Cerebellar cortex (tissue), 1 donor: ENCODE measurements at regions not wholly inside any gene's neighbourhood (a gene's known extent, or its start where the extent isn't known, plus 50 kb on each side); places are given as distances from the start of the nearest gene placed in this dataset.
"Not testable (repeated sequence)": the region's sequence is repeated elsewhere in the genome, so short reads cannot be mapped to it uniquely, and the experiment has no call there.

Source experiments
- DNase-seq: peaks from one replicate; pipeline ENCODE4 v3.0.0-alpha.2; 2015; ENCODE audit warnings: low spot score

DNA sequence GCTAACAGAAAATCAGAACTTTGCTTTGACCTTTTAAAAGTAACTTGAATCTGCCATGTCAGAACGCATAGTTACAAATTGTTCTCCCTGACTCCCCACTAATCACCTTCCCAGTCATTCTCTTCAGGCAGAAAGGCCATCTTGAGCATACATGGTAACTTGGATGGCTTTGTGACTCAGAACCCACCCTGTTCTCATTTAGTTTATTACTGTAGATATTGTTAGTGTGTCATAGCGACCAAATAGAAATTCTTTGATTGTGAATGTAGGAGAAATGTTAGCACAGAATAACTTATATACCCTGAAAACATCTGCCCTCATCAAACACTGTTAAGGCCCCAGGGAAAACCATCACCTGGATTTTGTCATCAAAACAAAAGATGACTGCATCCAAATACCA lies 382.0 kb downstream of the MAGEB5 start:
- no peak for DNase-seq

DNA sequence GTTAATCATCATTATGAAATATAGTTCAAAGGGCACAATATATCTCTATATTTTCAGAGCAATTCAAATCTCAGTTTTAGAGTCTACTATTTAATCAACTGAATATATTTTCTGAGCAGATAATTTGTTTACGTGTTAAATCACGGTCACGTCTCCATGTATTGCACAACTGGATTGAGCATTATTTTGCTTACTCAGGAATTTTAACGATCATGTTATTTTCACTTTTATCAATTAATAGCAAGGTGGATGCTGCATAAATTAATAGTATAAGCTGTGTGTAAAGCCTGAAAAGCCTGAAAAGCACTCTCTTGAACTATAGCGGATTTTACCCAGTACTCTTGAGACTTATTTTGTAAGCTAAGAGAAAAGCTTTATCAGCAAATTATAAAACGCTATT lies 374.9 kb downstream of the MAGEB5 start:
- DNase-seq, result no peak

DNA sequence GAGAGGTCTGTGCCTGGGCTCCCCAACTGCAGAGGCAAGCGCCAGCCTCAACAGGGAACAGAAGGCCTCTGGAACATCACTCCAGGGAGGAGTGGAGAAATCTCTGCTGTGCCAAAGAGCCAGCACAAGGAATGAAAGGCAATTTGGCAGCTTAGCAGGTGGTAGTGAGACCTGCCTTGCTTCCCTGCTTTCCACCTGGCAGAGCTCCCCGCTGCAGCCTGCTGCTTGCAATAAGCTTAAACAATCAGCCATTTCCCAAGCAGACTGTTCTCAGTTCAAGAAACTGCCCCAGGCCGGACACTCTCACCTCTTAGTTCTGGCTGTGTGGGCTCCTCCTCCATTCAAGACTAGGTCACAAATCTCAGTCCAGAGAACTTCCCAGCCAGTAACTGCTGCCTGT lies 370.6 kb downstream of the MAGEB5 start:
- DNase-seq, result peak; percentile 63

DNA sequence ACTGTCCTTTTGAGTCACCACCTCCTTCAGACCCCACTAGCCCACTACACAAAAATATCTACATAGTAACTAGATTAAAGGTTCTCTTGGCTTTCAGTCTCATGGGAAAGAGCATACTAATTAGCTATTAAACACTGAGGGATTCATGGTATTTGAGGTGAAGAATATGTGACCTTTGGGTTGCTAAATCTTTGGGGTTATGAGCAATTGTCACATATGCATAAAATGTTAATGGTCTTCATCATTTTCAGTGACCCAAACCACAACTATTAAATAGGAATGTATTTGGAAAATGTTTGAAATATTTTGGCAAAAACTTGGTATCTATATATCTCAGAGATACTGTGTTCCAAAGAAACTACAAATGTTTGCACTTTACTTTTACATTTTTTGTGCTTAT lies 365.1 kb downstream of the MAGEB5 start:
- DNase-seq, result no peak

DNA sequence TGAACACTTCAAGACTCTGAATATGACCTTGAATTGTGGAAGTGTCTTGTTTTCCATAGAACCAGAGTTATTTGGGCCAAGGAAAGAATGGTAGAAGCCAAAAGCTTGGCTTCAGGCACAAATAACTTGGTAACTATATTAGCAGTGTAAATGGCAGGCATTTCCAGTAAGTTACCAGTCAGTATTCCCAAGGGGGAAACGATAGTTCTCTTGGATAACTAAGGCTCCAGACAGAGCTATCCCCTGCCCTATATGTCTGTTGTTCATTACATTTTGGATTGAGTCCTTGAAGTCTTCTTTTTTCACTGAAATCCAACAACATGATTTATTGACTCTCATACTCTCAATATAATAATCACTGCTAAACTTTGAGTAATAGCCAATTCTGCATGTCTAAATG lies 364.1 kb downstream of the MAGEB5 start:
- no peak for DNase-seq

DNA sequence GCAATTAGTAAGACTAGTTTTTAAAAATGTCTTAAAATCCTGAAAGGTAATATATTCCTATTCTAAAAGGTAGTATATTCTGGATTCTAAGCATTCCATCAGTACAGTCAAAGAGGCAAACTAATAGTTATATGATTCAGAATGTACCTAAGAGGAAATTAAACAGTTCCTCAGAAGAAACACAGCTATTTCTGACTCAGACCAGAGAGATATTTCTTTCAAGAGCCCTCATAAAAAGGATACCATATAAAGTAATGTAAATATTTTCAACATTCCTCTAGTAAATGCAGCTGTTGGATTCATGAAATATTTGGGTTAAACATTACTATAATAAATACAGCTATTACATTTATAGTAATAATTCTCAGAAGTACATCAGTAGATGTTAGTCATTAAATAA lies 358.3 kb downstream of the MAGEB5 start:
- no peak for DNase-seq

DNA sequence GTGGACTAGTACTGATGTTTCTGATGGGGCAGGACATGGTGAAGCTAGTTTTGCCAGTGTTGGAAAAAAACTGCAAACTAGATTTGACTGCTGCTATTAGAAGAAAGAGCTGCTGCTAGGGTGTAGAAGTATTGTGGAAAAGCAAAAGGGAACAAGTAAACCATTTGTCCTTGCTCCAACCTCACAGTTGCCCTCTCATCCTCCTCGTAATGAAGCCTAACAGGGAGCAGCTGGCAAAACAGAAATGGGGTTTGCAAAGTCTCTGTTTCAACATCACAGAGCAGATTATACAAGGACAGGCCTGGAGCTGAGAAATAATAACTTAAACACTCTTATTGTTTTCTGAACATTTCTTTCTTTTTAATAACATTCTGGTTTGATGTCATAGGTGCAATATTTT lies 346.2 kb downstream of the MAGEB5 start:
- no peak for DNase-seq

DNA sequence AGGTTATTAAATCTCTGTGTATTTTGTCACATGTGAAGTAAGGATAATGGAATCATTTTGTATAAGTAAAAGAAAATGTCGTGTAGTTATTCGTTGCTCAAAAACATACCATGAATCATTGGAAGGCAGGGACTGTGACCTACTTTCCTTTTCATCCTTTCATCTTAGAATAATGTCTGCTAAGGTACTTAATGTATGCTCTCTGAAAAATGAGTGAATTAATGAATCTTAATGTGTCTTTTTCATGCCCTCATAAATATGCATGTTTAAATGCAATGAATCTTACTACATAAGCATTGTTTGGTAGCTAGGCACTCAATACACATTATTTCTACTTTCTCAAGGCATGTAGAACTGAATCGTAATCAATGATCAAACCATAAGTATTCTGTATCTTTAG lies 343.9 kb downstream of the MAGEB5 start:
- no peak for DNase-seq

DNA sequence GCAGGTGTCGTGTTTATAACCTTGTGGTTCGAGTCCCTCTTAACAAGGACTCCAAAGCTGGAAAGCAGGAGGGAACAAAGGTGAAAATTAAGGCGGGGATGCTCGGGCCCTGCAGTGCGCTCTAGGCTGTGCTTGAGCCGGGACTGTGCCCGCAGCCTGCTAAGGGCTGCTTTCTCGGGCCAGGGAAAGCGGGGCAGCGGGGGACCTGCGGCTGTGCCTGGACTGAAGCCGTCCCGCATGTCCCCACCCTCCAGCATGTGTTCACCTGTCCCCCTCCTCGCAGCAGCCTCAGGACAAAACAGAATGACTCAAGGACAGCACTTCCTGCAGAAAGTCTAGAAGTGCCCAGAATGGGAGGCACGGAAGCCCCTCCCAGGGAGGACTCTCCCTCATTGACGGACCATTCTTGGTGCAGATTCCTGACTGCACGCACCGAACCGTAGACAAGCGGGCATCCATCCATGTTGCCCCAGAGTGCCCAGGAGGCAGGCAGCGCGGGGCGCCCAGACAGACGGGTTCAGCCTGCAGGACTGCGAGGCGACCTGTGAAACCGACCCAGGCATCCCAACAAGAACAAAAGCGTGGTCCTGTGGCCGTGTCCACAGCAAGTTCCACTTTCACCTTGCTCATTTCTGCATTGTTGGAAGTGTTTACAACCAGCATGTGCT lies 342.9 kb downstream of the MAGEB5 start:
- no peak for DNase-seq

DNA sequence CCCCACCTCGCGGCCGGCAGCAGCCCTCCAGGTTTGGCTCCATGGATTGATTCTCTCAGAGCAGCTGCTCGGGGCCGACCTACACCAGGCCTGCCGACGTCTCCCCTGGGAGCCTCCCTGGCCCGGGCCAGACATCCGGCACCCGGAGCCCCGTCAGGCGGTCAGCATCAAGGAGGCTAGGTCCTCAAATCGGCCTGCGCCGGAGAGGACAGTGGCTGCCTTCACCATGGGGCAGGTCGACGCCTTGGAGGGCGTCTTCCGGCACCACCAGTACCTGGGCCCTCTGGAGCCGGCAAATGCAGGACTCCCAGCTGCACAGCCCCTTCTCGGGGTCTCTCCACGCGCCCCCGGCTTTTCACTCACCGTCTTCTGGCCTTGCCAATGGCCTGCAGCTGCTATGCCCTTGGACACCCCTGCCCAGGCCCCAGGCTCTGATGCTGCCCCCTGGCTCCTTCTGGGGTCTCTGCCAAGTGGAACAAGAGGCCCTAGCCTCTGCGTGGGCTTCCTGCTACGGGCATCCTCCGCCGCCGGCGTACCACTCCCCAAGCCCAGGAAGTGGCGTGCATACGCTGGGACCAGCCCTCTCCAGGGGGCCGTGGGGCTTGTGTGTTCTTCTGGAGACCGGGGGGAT lies 341.8 kb downstream of the MAGEB5 start:
- no peak for DNase-seq

DNA sequence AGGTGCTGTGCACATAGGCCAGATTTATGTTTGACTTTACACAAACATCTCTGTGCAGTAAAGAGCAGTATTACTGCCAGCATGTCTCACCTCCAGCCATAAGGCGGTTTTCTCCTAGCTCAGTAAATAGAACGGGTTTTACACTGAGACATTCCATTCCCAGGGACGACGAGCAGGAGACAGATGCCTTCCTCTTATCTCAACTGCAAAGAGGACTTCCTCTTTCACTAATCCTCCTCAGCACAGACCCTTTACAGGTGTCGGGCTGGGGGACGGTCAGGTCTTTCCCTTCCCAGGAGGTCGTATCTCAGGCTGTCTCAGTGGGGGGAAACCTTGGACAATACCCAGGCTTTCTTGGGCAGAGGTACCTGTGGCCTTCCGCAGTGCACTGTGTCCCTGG lies 309.8 kb downstream of the MAGEB5 start:
- DNase-seq, result not testable (repeated sequence)

DNA sequence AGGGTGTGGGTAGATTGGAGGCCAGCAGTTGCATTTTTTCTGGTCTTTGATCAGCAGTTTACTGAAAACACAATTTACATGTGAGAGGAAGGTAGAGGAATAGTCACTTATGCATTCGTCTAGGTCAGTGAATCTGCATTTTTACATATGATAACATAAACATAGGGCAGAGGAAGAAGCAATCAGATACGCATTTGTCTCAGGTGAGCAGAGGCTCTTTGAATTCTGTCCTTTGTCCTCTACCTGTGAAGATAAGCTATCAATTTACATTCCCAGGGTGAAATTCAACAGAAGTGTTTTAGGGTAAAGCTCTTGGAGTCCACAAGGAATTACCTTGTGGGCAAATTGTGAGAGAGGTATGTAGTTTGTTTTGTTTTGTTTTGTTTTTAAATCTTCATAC lies 306.5 kb downstream of the MAGEB5 start:
- DNase-seq, result no peak

DNA sequence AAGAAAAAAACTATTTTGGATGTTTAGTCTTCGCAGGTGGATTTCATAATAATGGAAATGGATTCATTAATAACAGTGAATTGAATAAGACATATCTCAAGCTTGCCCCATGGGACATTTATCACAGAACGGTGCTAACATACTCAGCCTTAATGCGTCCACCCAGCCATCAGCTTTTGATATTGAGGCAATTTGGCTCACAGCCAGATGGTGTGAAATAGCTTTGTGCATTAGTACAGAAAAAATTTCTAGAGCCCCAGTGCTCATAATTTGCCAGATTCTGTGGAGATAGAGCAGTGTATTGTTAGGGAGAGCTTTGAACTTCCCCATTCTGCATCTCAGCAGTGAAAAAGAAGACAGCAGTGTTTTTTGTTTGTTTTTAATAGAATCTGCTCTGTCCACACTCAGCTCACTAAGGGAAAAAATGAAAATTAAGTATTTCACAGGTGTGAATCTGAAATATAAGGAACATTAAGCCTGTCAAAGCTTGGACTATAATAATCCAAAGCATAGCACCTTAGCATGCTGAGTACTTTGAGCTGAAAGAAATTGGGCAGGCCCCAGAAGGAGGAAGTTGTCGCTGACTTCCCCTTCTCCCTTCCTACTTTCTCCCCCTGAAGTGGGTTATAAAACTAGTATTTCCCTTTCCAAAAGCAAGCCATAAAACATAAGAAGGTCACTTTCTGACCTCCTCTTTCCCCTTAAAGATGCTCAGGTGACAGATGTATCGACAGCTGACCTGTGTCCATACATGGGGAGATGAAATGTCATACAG lies 295.8 kb downstream of the MAGEB5 start:
- no peak for DNase-seq

DNA sequence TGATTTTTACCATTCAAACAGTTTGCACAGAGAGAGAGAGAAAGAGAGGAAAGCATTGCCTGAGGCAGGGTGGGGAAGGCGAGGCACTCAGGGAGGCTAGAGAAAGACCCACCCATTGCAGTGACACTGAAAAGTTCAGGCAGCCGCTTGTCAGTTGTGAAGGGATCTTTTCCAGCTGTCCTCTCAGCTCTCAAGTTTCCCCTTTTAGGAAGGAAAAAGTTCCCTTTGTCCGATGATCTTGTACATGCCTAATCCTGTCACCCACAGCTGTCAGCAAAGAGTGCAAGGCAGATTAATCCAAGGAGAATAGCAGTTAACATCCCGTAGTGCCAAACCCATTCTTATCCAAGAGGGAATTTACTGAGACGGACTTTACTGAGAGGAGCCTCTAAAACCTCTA lies 255.0 kb downstream of the MAGEB5 start:
- DNase-seq, result no peak

DNA sequence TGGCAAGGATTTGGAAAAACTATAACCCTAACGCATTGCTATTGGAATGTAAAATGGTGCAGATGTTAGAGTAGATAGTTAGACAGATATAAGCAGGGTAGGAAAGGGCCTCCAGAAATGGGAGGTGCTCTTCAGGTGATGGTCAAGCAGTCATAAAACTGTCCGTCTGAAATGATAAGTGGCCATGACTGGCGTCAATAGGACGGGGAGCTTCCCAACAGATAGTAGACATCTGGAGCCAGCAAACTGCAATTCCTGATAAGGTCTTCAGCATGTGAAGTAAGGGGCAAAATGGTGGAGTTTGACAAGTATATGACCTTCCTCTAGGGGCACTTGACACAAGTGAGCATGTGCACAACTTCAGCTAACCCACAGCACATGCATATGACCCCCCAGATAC lies 250.4 kb downstream of the MAGEB5 start:
- no peak for DNase-seq

DNA sequence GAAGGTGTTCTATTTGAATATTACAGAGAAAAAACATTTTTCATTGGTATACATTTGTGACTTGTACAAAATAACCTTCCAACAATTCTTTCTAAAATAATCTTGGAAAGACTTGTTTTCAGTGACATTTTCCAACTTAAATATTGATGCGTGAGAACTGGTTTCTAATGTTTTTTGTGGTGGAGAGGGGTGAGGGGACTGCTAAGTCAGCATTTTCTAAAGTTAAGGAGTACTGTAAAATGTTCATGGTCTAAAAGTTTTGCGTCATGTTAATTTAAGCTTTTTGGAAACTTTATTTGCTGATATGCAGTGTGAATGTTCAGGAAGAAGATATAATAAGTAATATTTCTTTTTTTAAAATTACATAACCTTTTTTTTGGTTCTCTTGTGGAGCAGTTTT lies 229.3 kb downstream of the MAGEB5 start:
- DNase-seq, result no peak

DNA sequence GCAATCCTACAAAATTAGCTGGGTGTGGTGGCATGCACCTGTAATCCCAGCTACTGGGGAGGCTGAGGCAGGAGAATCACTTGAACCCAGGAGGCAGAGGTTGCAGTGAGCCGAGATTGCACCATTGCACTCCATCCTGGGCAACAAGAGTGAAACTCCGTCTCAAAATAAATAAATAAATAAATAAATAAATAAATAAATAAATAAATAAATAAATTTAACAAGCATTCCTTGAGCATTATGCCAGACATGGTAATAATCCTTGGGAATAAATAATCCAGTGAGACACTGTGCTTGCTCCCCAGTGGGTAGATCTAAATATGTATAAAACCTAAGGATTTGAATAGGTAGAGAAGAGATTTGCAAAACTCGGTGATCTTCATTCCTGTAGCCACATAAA lies 228.4 kb downstream of the MAGEB5 start:
- DNase-seq, result not testable (repeated sequence)

DNA sequence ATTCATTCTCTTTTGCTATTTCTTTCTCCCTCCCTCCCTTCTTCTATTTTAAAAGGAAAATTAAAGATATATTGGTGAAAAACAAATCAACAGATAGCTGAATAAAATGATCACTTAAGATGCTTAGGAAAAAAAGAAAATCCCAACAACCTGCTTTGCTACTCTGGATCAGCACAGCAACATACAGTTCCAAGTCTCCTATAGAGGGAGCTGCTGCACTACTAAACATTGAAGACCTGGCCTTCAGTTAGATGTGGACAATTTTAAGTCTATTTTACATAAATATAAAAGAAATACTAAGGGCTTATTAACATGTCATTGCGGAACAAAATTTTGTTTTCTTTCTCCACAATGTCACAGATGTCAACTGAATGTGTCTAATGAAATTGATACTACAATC lies 226.4 kb downstream of the MAGEB5 start:
- DNase-seq, result peak; percentile 1

DNA sequence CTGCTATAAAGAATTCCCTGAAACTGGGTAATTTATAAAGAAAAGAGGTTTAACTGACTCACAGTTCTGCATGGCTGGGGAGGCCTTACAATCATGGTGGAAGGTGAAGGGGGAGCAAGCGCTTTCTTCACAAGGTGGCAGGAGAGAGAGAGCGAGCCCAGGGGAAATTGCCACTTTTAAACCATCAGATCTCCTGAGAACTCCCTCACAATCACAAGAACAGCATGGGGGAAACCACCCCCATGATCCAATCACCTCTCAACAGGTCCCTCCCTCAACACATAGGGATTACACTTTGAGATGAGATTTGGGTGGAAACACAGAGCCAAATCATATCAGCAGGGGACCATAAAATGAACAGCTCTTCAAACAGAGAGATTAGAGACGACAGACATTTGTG lies 198.6 kb downstream of the MAGEB5 start:
- DNase-seq, result no peak

DNA sequence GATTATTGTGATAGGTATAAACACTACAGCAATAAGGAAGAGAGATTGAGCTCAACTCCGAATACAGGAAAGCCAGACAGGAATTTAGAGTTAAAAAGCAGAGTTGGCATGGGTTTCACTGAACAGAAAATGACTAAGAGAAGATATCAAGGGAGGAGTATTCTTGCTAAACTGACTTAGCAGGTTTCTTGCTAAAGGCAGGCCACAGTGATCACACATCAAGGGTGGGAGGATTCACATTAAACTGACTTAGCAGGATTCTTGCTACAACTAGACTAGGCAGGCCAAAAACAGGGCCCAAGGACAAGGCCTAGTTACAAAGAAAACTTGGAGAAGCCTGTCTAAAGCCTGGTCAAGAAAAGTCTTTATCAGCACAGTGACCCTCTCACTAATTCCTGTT lies 195.1 kb downstream of the MAGEB5 start:
- DNase-seq, result no peak

DNA sequence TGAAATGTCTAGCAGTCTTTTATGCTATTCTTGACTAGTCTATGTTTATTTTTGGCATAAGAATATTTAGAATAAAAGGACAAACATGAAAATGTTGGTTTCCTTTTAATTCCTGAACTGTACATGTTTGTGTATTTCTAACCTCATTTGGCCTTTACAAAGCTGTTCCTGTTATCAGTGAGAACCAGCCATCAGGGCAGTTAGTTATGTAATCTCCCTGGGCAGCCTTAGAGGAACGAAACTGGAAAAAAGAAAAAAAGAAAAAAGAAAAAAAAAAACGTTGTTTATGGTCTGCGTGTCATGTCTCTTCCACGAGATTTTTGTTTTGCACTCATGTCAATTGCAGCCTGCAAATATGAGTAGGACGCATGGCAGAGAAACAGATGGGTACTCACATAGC lies 193.7 kb downstream of the MAGEB5 start:
- DNase-seq, result no peak

DNA sequence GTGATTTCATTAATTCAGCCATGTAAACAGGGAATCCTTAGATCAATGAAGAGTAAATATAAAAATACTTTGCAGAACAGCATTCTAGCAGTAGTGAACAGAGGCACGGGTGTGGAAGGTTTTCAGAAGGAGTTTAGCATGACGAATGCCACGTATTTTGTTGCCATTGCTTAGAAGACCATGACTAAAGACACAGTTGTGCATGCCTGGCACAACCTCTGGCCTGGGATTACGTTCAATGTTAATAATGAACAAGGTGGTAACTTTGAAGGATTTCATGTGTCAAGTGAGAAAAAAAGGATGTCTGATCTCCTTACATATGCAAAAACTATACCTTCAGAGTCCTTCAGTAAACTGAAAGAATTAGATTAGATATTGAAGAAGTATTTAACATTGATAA lies 171.9 kb downstream of the MAGEB5 start:
- no peak for DNase-seq

DNA sequence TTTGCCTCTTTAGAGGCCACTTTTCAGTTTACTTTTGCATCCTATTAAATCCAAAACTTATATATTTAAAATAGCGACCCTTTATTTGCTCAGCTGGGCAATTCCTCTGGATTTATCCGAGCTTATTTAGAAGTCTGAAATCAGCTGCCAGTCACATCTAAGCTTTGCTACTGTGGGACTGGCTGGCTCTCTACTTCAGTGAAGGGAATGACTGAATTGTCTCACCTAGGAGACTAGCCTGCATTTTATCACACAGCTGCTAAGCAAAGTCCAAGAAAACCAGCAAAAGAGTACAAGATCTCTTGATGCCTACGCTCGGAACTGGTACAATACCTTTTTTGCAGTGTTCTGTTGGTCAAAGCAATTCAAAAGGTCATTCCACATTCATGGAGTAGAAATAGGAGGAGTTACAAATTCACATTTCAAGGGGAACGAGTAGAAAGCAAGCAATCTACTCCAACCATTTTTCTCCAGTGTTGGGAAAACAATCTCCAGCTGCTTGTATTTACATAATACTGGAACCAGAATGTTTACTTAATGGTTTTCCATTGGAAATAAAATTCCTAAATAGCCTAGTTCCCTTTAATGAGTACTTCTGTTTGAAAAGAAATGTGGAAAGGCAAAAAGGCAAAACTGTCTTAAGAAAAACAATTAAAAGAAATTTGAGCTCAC lies 160.2 kb downstream of the MAGEB5 start:
- no peak for DNase-seq
